HPDE6-E6E7 (cell line): ENCODE measurements at regions not wholly inside any gene's neighbourhood (a gene's known extent, or its start where the extent isn't known, plus 50 kb on each side); places are given as distances from the start of the nearest gene placed in this dataset.
"Not testable (repeated sequence)": the region's sequence is repeated elsewhere in the genome, so short reads cannot be mapped to it uniquely, and the experiment has no call there.

Source experiments
- DNase-seq: peaks from one replicate; pipeline ENCODE4 v3.0.0; 2011; ENCODE audit warnings: missing footprints; ENCODE audit errors: extremely low spot score

GRCh38 chr13:44814161-44814560 lies 175.1 kb downstream of the NUFIP1 start:
- no peak for DNase-seq

GRCh38 chr13:44812818-44813217 lies 176.5 kb downstream of the NUFIP1 start:
- no peak for DNase-seq

- DNase-seq: no peak
Measured at GRCh38 chr13:44810061-44810840, 179.0 kb downstream of the NUFIP1 start.

GRCh38 chr13:44809190-44809589 lies 180.1 kb downstream of the NUFIP1 start:
- DNase-seq: no peak

GRCh38 chr13:44808185-44808584 lies 181.1 kb downstream of the NUFIP1 start:
- DNase-seq: no peak

- no peak for DNase-seq
Measured at GRCh38 chr13:44807449-44808034, 181.7 kb downstream of the NUFIP1 start.

- DNase-seq: no peak
Measured at GRCh38 chr13:44806826-44807225, 182.4 kb downstream of the NUFIP1 start.

GRCh38 chr13:44805585-44805984 lies 183.7 kb downstream of the NUFIP1 start:
- DNase-seq: no peak

GRCh38 chr13:44803390-44803789 lies 185.9 kb downstream of the NUFIP1 start:
- no peak for DNase-seq

- DNase-seq: no peak
Measured at GRCh38 chr13:44802491-44802890, 186.8 kb downstream of the NUFIP1 start.

GRCh38 chr13:44801990-44802389 lies 187.3 kb downstream of the NUFIP1 start:
- DNase-seq: peak; percentile 53

- no peak for DNase-seq
Measured at GRCh38 chr13:44800626-44801025, 188.6 kb downstream of the NUFIP1 start.

GRCh38 chr13:44797685-44798084 lies 191.6 kb downstream of the NUFIP1 start:
- no peak for DNase-seq

GRCh38 chr13:44796597-44797490 lies 192.4 kb downstream of the NUFIP1 start:
- no peak for DNase-seq

GRCh38 chr13:44796039-44796438 lies 193.2 kb downstream of the NUFIP1 start:
- DNase-seq: not testable (repeated sequence)

- DNase-seq: no peak
Measured at GRCh38 chr13:44795176-44795575, 194.1 kb downstream of the NUFIP1 start.

GRCh38 chr13:44792096-44792495 lies 197.2 kb downstream of the NUFIP1 start:
- no peak for DNase-seq

GRCh38 chr13:44790289-44790688 lies 199.0 kb downstream of the NUFIP1 start:
- no peak for DNase-seq

GRCh38 chr13:44787617-44788016 lies 201.7 kb downstream of the NUFIP1 start:
- DNase-seq: no peak

GRCh38 chr13:44786756-44787155 lies 202.5 kb downstream of the NUFIP1 start:
- DNase-seq: no peak

- no peak for DNase-seq
Measured at GRCh38 chr13:44785401-44785800, 203.9 kb downstream of the NUFIP1 start.

- DNase-seq: no peak
Measured at GRCh38 chr13:44784708-44785080, 204.6 kb downstream of the NUFIP1 start.
